Posterior cingulate gyrus (tissue), 11 donors: ENCODE measurements at regions not wholly inside any gene's neighbourhood (a gene's known extent, or its start where the extent isn't known, plus 50 kb on each side); places are given as distances from the start of the nearest gene placed in this dataset.
"Not testable (repeated sequence)": the region's sequence is repeated elsewhere in the genome, so short reads cannot be mapped to it uniquely, and the experiment has no call there.

Experiments
- DNase-seq, 10 donors: peaks; one replicate each; pipeline versions ENCODE4 v3.0.0 to v3.0.0-alpha.2; 2020 to 2021; ENCODE audit warnings: mixed read lengths in 3 of 10
- intact Hi-C: fragments of 100-400 bp; cut with DNase I; formaldehyde crosslinking; loops from one replicate; pipeline ENCODE4 v1.15.1; 2023

- intact Hi-C loops, DNase-seq: not testable (repeated sequence)
These were observed 459.2 kb downstream of the PREX1 start for GRCh38 chr20:48368580-48369021.

GRCh38 chr20:48367541-48368358, 460.0 kb downstream of the PREX1 start:
- intact Hi-C loops, DNase-seq: not testable (repeated sequence)

GRCh38 chr20:48366230-48366629, 461.6 kb downstream of the PREX1 start:
- no peak for DNase-seq
- intact Hi-C loops: no loop called here

- no peak for DNase-seq
- intact Hi-C loops: no loop called here
These were observed 462.9 kb downstream of the PREX1 start for GRCh38 chr20:48364688-48365421.

GRCh38 chr20:48364055-48364454, 463.7 kb downstream of the PREX1 start:
- no peak for DNase-seq
- intact Hi-C loops: no loop called here

DNA sequence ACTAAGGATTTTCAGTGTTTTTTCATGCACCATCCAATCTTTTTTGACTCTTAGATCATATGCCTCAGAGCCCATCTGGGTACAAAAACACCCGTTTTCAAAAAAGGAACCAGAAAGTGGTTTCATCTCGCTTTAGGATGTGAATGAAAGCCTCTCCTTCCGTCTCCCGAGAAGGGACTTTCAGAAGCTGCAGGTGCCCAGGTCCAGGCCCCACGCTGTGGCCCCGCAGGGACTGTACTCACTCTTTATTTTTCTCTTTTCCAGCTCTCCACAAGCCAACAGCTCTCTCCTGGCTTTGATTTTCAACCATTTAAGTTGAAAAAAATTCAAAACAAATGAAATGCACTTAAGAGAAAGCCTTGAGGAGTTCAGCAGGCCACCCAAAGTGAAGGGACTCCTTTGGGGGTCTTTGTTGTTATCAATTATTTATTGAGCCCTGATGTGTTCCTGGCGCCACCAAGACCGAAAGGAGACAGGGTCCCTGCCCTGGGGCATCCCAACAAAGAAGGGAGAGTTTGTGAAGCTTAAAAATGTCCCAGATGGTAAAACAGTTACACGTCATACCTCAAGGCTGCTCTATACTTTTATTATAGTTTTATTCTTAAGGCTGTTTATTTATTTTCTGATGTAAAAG, 467.3 kb downstream of the PREX1 start:
- intact Hi-C loops: no loop called here
- no peak for DNase-seq

DNA sequence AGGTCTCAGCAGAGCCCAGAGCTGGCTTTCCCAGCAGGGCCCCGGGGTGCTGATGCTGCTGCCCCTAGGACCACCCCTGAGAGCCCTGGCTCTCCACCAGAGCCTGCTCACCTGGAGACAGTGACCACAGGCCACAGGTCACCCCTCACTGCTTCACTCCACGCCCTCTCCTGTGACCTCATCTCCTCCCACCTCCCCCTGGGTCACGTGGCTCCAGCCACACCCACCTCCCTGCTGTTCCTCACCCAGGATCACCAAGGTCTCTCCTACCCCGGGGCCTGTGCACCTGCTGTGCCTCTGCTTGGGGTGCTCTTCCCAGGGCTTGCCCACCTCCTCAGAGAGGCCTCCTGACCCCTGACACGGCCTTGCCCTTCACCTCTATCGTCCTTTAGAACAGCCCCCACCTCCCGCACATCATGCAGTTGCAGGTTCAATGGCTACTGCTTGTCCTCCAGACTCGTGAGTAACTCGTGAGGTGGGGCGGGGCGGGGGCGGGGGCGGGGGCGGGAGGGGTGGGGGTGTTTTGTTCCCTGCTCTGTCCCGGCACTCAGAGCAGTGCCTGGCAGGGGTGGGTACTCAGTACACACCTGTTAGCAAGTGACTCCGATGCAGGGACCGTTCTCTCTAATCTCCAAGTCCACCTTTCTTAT, 468.0 kb downstream of the PREX1 start:
- intact Hi-C loops: loop anchor here (10.0 kb wide), 1 partner anchor 125 kb away; no protein-coding TSS in a partner anchor
- DNase-seq: no peak

DNA sequence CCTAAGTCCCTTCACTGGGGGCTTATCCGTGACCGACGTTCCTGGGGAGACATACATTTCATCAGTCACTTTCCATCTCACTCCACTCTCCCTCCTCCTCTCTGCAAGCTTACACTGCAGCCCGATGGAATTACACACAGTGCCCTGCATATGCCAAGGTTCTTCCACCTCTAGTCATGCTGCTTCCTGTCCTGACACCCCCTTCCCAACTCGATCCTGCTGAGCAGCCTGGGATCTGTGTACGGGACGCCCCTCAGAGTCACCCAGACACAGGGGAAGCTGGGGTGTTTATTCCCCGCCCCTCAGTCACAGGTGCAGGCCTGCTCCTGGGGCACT, 468.8 kb downstream of the PREX1 start:
- DNase-seq: not testable (repeated sequence)
- intact Hi-C loops: loop anchor here (10.0 kb wide), 1 partner anchor 126 kb away; no protein-coding TSS in a partner anchor

DNA sequence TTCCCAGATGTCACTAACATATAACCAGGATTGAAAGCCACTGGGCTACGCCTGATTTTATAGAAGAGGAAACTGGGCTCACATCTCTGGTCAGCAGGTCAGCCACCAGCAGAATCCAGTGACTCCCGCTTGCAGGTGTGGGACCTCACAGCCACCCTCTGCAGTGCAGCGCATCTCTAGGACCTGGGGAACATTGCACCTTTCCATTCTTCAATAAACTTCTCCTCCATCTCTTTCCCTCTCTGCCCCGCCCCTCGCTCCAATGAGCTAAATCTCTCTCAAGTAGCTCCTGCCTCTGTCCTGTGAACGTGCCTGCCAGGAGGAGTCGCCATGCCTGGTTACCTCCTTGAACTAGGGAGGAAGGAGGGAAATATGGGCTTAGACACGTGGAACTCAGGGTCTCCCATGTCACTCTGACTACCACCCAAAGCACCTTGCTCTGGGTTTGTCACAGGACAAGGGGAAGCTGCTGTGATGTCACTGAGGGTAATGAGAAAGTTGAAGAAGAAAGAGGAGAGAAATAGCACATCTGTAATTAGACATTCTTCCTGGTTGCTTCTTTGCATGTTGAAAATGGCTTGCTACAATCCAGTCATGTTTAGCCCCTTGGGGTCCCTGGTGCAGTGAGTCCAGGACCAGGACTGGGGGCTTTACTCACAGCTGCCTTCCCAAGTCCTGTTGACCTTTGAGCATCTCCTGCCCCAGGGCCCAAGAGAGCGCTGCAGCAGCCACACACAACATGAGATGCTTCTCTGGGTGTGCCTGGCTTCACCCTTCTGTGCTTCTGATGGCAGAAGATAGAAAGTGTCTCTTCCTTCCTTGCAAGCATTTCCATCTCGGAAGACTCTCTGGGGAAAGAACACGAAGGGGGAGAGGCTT, 469.4 kb downstream of the PREX1 start:
- intact Hi-C loops: loop anchor here (10.0 kb wide), 1 partner anchor 126 kb away; no protein-coding TSS in a partner anchor

DNA sequence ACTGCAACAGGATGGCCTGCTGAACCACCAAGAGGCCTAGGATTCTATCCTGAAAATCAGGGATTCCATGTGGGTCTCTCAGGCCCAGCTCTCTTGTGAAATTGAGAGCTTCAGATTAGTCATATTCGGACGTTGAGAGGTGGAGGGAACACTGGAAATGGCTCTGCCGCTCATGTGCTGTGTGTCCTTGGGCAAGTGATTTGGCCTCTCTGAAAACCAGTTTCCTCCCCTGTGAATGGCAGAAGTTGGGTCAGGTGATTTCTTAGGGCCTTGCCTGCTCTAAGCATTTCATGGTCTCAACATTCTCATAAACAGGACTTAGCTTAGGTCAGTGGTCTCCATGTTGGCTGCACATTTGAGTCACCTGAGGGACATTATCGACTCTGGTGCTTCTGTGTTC, 470.1 kb downstream of the PREX1 start:
- intact Hi-C loops: loop anchor here (10.0 kb wide), 1 partner anchor 127 kb away; no protein-coding TSS in a partner anchor
- no peak for DNase-seq

More for the DNA sequence above, 469.4 kb downstream of the PREX1 start:
- DNase-seq: no peak

DNA sequence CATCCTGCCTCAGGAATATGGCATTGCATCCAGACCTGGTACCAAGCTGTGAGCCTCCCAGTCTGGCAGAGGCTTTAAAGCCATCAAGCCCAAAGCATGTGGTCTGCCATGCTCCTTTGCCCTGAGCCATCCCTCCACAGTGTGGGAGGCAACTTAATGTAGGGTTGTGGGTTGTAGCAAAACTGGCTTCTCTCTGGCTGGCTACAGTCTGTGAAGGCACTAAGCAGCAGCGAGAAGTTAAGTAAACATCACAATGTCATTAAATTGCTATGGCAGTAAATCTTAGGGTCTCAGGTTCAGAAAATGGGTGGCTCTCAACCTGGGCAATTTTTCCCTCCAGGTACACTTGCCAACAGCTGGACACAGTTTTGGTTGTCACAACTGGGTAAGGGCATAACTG, 472.9 kb downstream of the PREX1 start:
- intact Hi-C loops: loop anchor here (10.0 kb wide), 1 partner anchor 130 kb away; no protein-coding TSS in a partner anchor
- DNase-seq: no peak

- intact Hi-C loops: loop anchor here (10.0 kb wide), 1 partner anchor 130 kb away; no protein-coding TSS in a partner anchor
- no peak for DNase-seq
These were observed 473.4 kb downstream of the PREX1 start for GRCh38 chr20:48354320-48354876.

GRCh38 chr20:48352628-48353027, 475.2 kb downstream of the PREX1 start:
- intact Hi-C loops: loop anchor here (10.0 kb wide), 1 partner anchor 132 kb away; no protein-coding TSS in a partner anchor
- DNase-seq: no peak

GRCh38 chr20:48352042-48352441, 475.8 kb downstream of the PREX1 start:
- intact Hi-C loops: loop anchor here (10.0 kb wide), 1 partner anchor 133 kb away; no protein-coding TSS in a partner anchor
- no peak for DNase-seq

GRCh38 chr20:48350313-48350988, 477.3 kb downstream of the PREX1 start:
- intact Hi-C loops: loop anchor here (10.0 kb wide), 1 partner anchor 134 kb away; no protein-coding TSS in a partner anchor
- DNase-seq: no peak

DNA sequence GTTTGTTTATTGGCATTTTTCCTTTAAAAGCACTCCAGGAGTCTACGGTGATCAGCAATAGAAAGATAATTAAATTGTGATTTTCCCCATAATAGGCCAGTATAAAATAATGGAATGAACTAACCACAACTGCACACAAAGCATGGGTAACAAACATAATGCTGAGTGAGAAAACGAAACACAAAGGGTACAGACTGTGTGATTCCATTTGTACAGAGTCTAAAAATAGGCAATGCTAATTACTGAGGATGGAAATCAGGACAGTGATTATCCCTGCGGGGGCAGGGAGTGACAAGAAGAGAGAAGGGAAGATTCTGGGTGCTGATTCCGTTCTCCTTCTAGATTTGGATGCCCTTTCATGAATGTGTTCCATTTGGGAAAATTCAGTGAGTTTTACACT, 478.1 kb downstream of the PREX1 start:
- intact Hi-C loops: loop anchor here (10.0 kb wide), 1 partner anchor 135 kb away; no protein-coding TSS in a partner anchor
- DNase-seq: no peak

DNA sequence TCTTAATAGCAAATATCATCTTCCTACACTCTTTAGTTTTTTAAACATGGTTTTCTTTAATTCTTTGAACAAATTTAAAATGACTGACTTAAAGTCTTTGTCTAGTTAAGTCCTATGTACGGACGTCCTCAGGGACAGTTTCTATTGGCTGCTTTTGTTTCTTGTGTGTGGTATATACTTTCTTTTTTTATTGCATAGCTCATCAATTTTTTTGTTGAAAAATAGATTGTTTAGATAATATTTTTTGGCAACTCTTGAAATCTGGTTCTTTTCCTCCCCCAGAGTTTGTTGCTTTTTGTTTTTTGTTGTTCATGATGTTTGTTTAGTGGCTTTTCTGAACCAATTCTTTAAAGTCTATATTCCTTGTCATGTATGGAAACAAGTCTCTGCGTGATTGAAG, 479.8 kb downstream of the PREX1 start:
- no peak for DNase-seq

GRCh38 chr20:48342822-48343513, 484.8 kb downstream of the PREX1 start:
- peak in 5 of 10 donors; percentile 25 to 88 (median 33) for DNase-seq
- intact Hi-C loops: no loop called here

More for the DNA sequence above, 479.8 kb downstream of the PREX1 start:
- intact Hi-C loops: no loop called here
